ENCODE measurements at regions not wholly inside any gene's neighbourhood (a gene's known extent, or its start where the extent isn't known, plus 50 kb on each side); places are given as distances from the start of the nearest gene placed in this dataset.

DNA sequence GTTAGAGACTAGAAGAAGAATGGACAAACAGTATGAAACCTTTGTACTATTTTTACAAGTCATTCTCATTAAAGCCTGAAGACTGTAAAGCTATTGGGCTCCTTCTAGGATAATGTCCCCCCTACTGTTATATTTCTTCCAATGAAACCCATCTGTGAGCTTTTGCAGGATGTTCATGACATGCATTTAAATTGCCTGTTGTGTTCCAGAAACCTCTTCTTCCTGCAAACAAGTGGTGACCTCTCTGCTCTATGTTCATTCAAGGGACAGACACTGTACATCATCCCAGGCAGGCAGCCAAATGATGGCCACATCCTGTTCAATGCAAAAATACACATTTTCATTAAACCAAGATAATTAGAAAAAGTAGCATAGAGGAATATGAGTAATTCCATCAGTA lies 128.0 kb downstream of the C4orf33 start:
- H3K36me3 ChIP-seq (ENCODE audit: control insufficient read depth, insufficient read depth, low read length, severe bottlenecking): no peaks in the 10 kb centered on the region
- no peak overlapping the region for H3K9ac ChIP-seq (ENCODE audit: low read length)
- H3K4me1 ChIP-seq (ENCODE audit: control insufficient read depth, insufficient read depth, low read length): no peaks in the 10 kb centered on the region
- no peaks in the 10 kb centered on the region for H3K9me3 ChIP-seq (ENCODE audit: control insufficient read depth, low read length)
- no peak overlapping the region for H3K4me3 ChIP-seq (ENCODE audit: low read length)
- no peaks in the 10 kb centered on the region for H3K27me3 ChIP-seq (replicated peaks; ENCODE audit: control insufficient read depth, insufficient read depth, low read length)
- no peak for DNase-seq (ENCODE audit: low read depth)

DNA sequence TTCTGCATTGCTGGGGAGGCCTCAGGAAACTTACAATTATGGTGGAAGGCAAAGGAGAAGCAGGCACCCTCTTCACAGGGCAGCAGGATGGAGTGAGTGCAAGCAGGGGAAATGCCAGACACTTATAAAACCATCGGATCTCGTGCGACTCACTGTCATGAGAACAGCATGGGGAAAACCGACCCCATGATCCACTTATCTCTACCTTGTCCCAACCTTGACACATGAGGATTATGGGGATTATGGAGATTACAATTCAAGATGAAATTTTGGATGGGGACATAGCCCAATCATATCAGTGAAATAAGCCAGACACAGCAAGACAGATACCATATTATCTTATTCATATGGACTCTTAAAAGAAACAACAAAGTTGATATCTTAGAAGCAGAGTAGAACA lies 134.9 kb downstream of the C4orf33 start:
- peaks cover 11% of the 10 kb centered on the region for H3K4me1 ChIP-seq (ENCODE audit: control insufficient read depth, insufficient read depth, low read length)
- H3K27me3 ChIP-seq (replicated peaks; ENCODE audit: control insufficient read depth, insufficient read depth, low read length): no peaks in the 10 kb centered on the region
- H3K9me3 ChIP-seq (ENCODE audit: control insufficient read depth, low read length): no peaks in the 10 kb centered on the region
- DNase-seq (ENCODE audit: low read depth): no peak
- no peak overlapping the region for H3K4me3 ChIP-seq (ENCODE audit: low read length)
- H3K36me3 ChIP-seq (ENCODE audit: control insufficient read depth, insufficient read depth, low read length, severe bottlenecking): no peaks in the 10 kb centered on the region
- H3K9ac ChIP-seq (ENCODE audit: low read length): no peak overlapping the region

DNA sequence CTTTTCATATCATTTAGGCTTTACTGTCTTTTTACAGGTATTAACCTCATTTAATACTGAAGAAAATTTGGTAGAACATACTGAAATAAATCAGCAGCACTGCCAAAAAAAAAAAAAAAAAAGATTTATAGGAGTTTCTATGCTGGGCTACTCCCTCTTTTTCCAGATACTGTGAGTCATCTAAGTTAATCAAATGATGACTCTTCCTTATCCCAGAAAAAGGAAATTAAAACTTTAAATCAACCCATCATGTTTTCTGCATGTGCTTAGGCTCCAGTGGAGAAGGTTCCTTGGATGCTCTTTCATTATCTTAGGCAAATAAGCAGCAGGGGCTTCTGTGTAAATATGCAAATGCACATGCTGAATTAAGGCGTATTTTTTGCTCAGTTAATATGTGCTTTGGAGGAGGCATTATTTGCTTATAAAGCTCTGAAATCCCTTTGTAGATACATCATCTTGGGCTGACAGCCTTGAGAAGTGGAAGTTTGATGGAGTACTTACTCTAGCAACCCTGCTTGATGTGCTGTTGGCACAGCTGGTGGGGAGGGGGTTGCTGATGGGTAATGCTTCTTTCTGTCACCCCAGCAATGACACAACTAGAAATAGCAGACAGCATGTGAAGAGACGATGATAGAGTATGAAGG lies 136.1 kb downstream of the C4orf33 start:
- no peaks in the 10 kb centered on the region for H3K9me3 ChIP-seq (ENCODE audit: control insufficient read depth, low read length)
- no peak overlapping the region for H3K4me3 ChIP-seq (ENCODE audit: low read length)
- H3K9ac ChIP-seq (ENCODE audit: low read length): no peak overlapping the region
- H3K4me1 ChIP-seq (ENCODE audit: control insufficient read depth, insufficient read depth, low read length): peaks cover 11% of the 10 kb centered on the region
- DNase-seq (ENCODE audit: low read depth): no peak
- H3K27me3 ChIP-seq (replicated peaks; ENCODE audit: control insufficient read depth, insufficient read depth, low read length): no peaks in the 10 kb centered on the region
- H3K36me3 ChIP-seq (ENCODE audit: control insufficient read depth, insufficient read depth, low read length, severe bottlenecking): no peaks in the 10 kb centered on the region

DNA sequence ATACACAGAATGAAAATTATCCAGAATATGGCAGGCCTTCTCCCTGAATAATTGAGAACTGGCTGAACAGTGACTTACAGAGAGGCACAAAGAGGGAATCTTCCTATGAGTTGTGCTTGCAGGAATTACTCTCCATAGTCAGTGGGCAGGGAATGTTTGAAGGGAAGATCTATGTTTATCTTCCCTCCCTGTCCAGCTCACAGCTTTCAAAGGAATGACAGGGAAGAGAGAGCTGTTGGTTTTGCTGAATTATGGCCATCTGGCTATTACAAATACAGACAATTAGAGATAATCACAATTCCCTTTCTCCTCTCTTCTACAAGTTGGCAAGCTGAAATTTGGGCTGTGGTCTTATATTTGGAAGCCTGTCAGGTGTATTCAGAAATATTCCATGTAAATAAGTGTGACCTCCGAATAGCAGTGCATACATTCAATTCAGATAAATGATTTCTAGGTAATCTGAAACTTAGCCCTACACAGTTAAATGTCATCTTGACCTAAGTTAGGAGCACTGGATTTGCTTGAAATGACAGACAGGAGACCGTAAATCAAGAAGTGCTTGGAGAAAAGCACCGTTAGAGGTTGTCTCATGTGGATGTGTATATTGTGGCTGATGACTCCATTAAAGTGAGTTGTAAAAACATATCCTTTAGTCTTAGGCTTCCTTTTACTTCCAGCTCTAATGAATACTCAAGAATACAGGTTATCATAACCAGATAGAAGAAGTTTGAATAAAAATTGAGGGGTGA lies 136.8 kb downstream of the C4orf33 start:
- Histone ChIP-seq H3K4me1 (ENCODE audit: control insufficient read depth, insufficient read depth, low read length) (peaks cover 11% of the 10 kb centered on the region), H3K9me3 (ENCODE audit: control insufficient read depth, low read length) (no peaks in the 10 kb centered on the region), H3K9ac (ENCODE audit: low read length) (no peak overlapping the region), H3K36me3 (ENCODE audit: control insufficient read depth, insufficient read depth, low read length, severe bottlenecking) (no peaks in the 10 kb centered on the region), H3K4me3 (ENCODE audit: low read length) (no peak overlapping the region), H3K27me3 (replicated peaks; ENCODE audit: control insufficient read depth, insufficient read depth, low read length) (no peaks in the 10 kb centered on the region)
- peak; percentile 10 for DNase-seq (ENCODE audit: low read depth)

DNA sequence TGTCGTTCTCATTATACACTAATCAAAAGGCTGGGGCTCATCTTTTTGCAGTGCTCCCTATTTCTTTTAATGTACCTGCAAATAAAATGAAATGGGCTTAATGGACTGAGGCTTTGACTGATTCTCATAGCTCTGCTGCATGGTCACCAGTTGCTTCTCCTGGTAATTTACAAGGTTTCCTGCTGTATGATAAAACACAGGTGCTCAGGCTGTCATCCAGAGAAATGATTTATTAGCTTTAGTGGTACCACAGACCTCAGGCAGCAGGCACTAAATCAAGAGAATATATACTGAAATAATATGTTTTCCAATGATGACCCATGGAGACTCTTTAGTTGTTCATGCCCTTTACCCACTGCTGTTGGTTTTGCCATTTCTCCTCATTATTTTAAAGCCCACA lies 137.7 kb downstream of the C4orf33 start:
- Histone ChIP-seq H3K36me3 (ENCODE audit: control insufficient read depth, insufficient read depth, low read length, severe bottlenecking) (no peaks in the 10 kb centered on the region), H3K4me3 (ENCODE audit: low read length) (no peak overlapping the region), H3K4me1 (ENCODE audit: control insufficient read depth, insufficient read depth, low read length) (peaks cover 14% of the 10 kb centered on the region), H3K27me3 (replicated peaks; ENCODE audit: control insufficient read depth, insufficient read depth, low read length) (no peaks in the 10 kb centered on the region), H3K9ac (ENCODE audit: low read length) (no peak overlapping the region), H3K9me3 (ENCODE audit: control insufficient read depth, low read length) (no peaks in the 10 kb centered on the region)
- DNase-seq (ENCODE audit: low read depth): no peak

DNA sequence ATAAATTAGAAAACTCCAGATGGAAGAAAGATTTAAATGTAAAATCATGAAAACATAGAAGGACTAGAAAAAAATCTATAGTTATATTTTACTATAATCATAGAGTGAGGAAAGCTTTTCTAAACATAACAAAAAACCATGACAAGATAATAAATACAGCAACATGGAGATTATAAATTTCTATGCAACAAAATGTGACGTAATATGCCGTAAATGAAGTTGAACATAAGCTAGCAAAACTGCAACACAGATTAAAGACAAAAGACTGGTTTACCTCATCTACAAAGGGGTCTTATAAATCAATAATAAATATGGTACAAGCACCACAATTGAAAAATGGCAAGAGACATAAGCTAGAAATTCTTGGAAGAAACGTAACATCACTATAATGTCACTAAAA lies 140.4 kb downstream of the C4orf33 start:
- Histone ChIP-seq H3K4me1 (ENCODE audit: control insufficient read depth, insufficient read depth, low read length) (peaks cover 40% of the 10 kb centered on the region), H3K27me3 (replicated peaks; ENCODE audit: control insufficient read depth, insufficient read depth, low read length) (no peaks in the 10 kb centered on the region), H3K4me3 (ENCODE audit: low read length) (no peak overlapping the region), H3K9ac (ENCODE audit: low read length) (no peak overlapping the region), H3K9me3 (ENCODE audit: control insufficient read depth, low read length) (no peaks in the 10 kb centered on the region), H3K36me3 (ENCODE audit: control insufficient read depth, insufficient read depth, low read length, severe bottlenecking) (no peaks in the 10 kb centered on the region)
- no peak for DNase-seq (ENCODE audit: low read depth)

DNA sequence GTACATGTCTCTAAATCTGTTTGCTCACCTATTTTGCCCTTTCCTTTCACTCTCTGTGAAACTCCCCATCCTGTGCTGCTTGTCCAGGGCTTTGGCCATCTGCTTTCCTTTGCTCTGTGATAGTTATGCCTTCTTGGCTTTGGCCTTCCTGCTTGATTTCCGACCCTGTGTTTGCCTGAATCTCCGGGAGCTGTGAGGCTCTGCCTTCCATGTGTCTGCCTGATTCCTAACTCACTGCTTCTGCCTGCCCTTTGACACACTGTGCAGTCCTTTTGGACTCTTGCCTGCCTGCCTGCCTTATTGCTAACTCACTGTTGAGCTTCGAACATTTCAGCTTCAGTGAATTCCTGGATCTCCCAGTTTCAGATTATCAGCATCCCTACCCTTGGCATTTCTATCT lies 143.1 kb downstream of the C4orf33 start:
- Histone ChIP-seq H3K4me3 (ENCODE audit: low read length) (peak overlapping the region; percentile 72), H3K27me3 (replicated peaks; ENCODE audit: control insufficient read depth, insufficient read depth, low read length) (no peaks in the 10 kb centered on the region), H3K9ac (ENCODE audit: low read length) (peak overlapping the region; percentile 83), H3K9me3 (ENCODE audit: control insufficient read depth, low read length) (no peaks in the 10 kb centered on the region), H3K4me1 (ENCODE audit: control insufficient read depth, insufficient read depth, low read length) (peaks cover 30% of the 10 kb centered on the region), H3K36me3 (ENCODE audit: control insufficient read depth, insufficient read depth, low read length, severe bottlenecking) (no peaks in the 10 kb centered on the region)
- DNase-seq (ENCODE audit: low read depth): peak; percentile 45

DNA sequence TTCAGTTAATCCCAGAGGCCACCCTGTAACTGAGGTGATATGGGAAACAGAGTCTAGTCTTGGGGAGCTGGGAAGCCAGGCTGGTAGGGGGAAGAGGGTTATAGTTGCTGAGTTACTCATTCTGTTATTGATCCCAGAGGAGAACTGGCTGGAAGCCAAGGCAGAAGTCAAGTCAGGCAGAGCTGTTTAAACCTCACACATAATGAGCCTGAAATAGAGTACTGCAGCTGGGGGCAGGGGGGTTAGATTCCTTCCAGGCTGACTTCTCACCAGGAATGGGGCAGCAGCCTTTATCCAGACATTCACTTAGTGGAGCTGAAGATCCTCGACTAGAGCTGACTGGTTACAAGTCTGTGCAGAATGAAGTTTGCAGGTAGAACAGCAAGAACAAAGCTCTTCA lies 144.9 kb downstream of the C4orf33 start:
- no peaks in the 10 kb centered on the region for H3K27me3 ChIP-seq (replicated peaks; ENCODE audit: control insufficient read depth, insufficient read depth, low read length)
- H3K9ac ChIP-seq (ENCODE audit: low read length): no peak overlapping the region
- no peak overlapping the region for H3K4me3 ChIP-seq (ENCODE audit: low read length)
- H3K4me1 ChIP-seq (ENCODE audit: control insufficient read depth, insufficient read depth, low read length): peaks cover 30% of the 10 kb centered on the region
- DNase-seq (ENCODE audit: low read depth): peak; percentile 14
- no peaks in the 10 kb centered on the region for H3K36me3 ChIP-seq (ENCODE audit: control insufficient read depth, insufficient read depth, low read length, severe bottlenecking)
- H3K9me3 ChIP-seq (ENCODE audit: control insufficient read depth, low read length): no peaks in the 10 kb centered on the region

DNA sequence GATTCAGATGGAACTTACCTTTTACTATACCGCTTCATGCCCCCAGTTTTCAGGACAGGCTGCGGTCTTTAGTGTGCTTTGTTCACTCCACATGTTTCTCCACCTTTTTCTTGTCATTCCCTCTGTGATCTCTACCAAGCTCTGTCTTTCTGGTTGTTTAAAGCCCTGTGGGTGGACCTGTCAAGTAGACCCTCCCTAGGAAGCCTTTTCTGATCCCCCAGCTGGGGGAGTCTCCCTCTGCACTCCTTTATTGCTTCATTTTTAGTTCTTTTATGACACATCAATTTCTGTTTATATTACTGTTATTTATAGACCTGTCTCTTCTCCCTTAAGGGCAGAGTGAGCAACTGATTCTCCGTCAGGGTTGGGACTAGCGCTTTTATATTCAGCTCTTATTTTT lies 150.2 kb downstream of the C4orf33 start:
- no peak overlapping the region for H3K9ac ChIP-seq (ENCODE audit: low read length)
- no peaks in the 10 kb centered on the region for H3K27me3 ChIP-seq (replicated peaks; ENCODE audit: control insufficient read depth, insufficient read depth, low read length)
- peaks cover 3% of the 10 kb centered on the region for H3K4me1 ChIP-seq (ENCODE audit: control insufficient read depth, insufficient read depth, low read length)
- no peak overlapping the region for H3K4me3 ChIP-seq (ENCODE audit: low read length)
- peaks cover 25% of the 10 kb centered on the region for H3K9me3 ChIP-seq (ENCODE audit: control insufficient read depth, low read length)
- no peaks in the 10 kb centered on the region for H3K36me3 ChIP-seq (ENCODE audit: control insufficient read depth, insufficient read depth, low read length, severe bottlenecking)
- no peak for DNase-seq (ENCODE audit: low read depth)

DNA sequence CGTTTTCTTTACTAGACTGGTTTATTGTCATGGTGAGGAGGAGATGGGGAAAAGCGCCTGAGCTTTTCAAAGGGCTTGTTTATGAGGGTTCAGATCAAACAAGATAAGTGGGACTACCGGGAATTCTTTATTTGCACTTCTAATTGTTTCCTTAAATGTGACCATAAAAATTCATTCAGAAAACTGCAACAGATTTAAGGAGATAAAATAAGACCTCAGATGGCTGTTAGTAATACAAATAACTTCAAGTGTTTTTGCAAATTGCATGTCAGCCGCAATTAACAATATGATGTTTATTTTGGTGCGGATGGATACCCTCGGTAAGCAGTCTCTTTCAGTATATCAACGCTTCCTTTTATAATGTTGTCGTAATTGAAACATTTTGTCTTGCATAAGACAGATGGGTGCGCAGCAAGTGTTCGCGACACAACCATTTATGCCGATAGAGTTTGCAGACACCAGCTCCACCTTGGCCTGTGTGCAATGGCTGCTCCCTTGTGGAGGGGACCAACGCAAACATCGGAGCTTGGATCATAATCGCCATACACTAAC lies 151.0 kb downstream of the C4orf33 start:
- H3K27me3 ChIP-seq (replicated peaks; ENCODE audit: control insufficient read depth, insufficient read depth, low read length): no peaks in the 10 kb centered on the region
- H3K36me3 ChIP-seq (ENCODE audit: control insufficient read depth, insufficient read depth, low read length, severe bottlenecking): no peaks in the 10 kb centered on the region
- DNase-seq (ENCODE audit: low read depth): no peak

DNA sequence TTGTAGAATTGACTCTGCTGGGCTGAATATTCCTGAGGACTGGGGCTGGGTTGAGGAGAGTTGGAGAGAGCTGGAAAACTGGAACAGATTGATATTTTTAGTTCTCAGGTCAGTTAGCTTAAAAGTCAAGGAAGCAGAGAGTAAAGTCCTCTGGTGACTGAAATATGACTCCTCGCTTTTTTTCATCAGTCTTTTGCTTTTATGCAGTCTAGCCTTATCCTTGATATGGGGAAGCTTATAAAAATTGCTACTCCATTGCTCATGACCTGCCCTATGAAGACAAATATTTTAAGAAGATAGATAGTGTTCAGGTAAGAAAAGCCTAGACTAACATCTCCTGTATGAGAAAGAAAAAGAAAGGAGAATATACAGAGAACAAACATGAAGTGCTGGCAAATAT lies 152.7 kb downstream of the C4orf33 start:
- peaks cover 25% of the 10 kb centered on the region for H3K9me3 ChIP-seq (ENCODE audit: control insufficient read depth, low read length)
- H3K4me1 ChIP-seq (ENCODE audit: control insufficient read depth, insufficient read depth, low read length): no peaks in the 10 kb centered on the region
- no peaks in the 10 kb centered on the region for H3K36me3 ChIP-seq (ENCODE audit: control insufficient read depth, insufficient read depth, low read length, severe bottlenecking)
- no peak overlapping the region for H3K4me3 ChIP-seq (ENCODE audit: low read length)
- peak; percentile 19 for DNase-seq (ENCODE audit: low read depth)
- H3K9ac ChIP-seq (ENCODE audit: low read length): no peak overlapping the region
- no peaks in the 10 kb centered on the region for H3K27me3 ChIP-seq (replicated peaks; ENCODE audit: control insufficient read depth, insufficient read depth, low read length)

More for the DNA sequence above, 151.0 kb downstream of the C4orf33 start:
- no peak overlapping the region for H3K4me3 ChIP-seq (ENCODE audit: low read length)
- no peak overlapping the region for H3K9ac ChIP-seq (ENCODE audit: low read length)
- no peaks in the 10 kb centered on the region for H3K4me1 ChIP-seq (ENCODE audit: control insufficient read depth, insufficient read depth, low read length)
- peaks cover 25% of the 10 kb centered on the region for H3K9me3 ChIP-seq (ENCODE audit: control insufficient read depth, low read length)

All from adipocyte (in vitro differentiated cells).